ENCODE measurements at regions not wholly inside any gene's neighbourhood (a gene's known extent, or its start where the extent isn't known, plus 50 kb on each side); places are given as distances from the start of the nearest gene placed in this dataset.

DNA sequence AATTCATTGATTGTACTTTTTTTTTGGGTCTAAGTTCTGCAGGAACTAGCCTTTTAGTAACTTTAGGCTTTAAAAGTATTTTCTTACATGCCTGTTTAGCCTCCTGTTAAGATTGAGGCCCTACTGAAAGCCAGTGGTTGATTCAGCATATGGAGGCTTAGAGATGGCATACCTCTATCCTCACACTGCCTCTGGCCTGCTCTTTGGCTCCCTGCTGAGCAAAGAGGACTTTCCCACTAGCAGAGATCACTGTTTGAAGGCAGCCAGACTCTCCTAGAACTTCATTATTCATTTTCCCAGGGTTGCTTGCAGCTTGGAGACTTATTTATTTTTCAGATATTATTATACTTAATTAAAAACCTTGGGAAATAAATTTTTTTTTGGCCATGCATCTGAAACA lies 405.6 kb upstream of the MEX3C start:
- Histone ChIP-seq H3K4me3 (no peak overlapping the region), H3K27ac (no peak overlapping the region), H3K4me1 (no peaks in the 10 kb centered on the region), H3K9me3 (peaks cover 0 to 3% of the 10 kb centered on the region in 2 donors), H3K36me3 (no peaks in the 10 kb centered on the region), H3K27me3 (no peaks in the 10 kb centered on the region)
- TF ChIP-seq, protein P1, sequence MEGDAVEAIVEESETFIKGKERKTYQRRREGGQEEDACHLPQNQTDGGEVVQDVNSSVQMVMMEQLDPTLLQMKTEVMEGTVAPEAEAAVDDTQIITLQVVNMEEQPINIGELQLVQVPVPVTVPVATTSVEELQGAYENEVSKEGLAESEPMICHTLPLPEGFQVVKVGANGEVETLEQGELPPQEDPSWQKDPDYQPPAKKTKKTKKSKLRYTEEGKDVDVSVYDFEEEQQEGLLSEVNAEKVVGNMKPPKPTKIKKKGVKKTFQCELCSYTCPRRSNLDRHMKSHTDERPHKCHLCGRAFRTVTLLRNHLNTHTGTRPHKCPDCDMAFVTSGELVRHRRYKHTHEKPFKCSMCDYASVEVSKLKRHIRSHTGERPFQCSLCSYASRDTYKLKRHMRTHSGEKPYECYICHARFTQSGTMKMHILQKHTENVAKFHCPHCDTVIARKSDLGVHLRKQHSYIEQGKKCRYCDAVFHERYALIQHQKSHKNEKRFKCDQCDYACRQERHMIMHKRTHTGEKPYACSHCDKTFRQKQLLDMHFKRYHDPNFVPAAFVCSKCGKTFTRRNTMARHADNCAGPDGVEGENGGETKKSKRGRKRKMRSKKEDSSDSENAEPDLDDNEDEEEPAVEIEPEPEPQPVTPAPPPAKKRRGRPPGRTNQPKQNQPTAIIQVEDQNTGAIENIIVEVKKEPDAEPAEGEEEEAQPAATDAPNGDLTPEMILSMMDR (IDR thresholded peaks at IDR 0.05), result no peak
- ATAC-seq (no peak), DNase-seq (no peak)
- intact Hi-C loops (cut with DNase I), result no loop called here

DNA sequence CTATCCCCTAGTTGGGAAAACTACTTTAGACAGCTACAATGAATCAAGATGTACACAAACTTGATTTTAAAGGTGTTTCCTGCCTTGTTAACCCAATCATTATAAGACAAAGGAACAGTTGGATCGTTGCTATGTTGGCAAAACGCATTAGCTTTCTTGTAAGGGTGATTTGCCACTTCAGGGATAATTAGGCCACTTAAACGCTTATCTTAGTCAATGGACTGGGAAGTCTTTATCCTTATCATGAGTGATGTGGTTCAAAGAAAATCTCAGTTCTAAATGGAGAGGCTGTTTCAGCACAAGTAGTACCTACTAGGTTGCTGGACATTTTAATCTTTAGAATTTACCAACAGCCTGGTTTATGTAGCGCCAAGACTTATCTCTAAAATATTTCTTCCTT lies 406.1 kb upstream of the MEX3C start:
- no peaks in the 10 kb centered on the region for H3K4me1 ChIP-seq
- H3K27ac ChIP-seq, result no peak overlapping the region
- H3K4me3 ChIP-seq, result no peak overlapping the region
- no peaks in the 10 kb centered on the region for H3K27me3 ChIP-seq
- TF ChIP-seq, protein P1 (IDR thresholded peaks at IDR 0.05), result no peak
- intact Hi-C loops (cut with DNase I), result no loop called here
- H3K9me3 ChIP-seq, result no peaks in the 10 kb centered on the region
- no peak for DNase-seq
- H3K36me3 ChIP-seq, result no peaks in the 10 kb centered on the region
- ATAC-seq, result no peak

DNA sequence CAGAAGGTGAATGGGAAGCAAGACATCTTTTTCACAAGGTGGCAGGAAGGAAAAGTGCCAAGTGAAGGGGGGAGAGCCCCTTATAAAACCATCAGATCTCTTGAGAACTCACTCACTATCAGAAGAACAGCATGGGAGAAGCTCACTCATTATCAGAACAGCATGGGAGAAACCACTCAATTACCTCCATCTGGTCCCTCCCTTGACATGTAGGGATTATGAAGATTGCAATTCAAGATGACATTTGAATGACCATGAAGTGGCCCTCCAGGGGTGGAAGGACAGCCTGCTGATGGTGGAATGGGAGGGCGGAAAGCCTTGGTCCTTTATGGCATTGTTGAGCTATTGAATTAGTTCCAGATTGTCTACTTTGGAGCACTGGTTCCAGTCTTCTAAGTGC lies 413.0 kb upstream of the MEX3C start:
- TF ChIP-seq, protein P1 (IDR thresholded peaks at IDR 0.05), result no peak
- intact Hi-C loops (cut with DNase I), result no loop called here
- no peaks in the 10 kb centered on the region for H3K27me3 ChIP-seq
- ATAC-seq (no peak), DNase-seq (no peak)
- no peak overlapping the region for H3K4me3 ChIP-seq
- no peaks in the 10 kb centered on the region for H3K9me3 ChIP-seq
- no peaks in the 10 kb centered on the region for H3K36me3 ChIP-seq
- no peak overlapping the region for H3K27ac ChIP-seq
- H3K4me1 ChIP-seq, result no peaks in the 10 kb centered on the region

DNA sequence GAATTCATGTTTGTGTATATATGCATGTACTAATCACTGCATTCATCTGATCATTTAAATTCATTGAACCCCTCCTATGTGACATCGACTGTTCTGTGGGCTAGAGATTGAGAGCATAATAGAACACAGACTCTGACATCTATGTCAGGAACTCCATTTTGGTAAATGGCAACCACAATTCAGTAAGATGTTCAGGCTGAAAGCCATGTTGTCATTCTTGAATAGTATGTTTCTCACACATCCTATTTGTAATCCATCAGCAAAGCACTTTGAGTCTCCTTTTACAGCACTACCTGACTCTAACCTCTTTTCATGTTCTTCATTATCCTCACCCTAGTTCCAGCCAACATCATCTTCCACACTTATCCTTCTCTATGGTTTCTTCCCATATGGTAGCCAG lies 413.8 kb upstream of the MEX3C start:
- H3K27ac ChIP-seq, result no peak overlapping the region
- H3K4me3 ChIP-seq, result no peak overlapping the region
- no peaks in the 10 kb centered on the region for H3K9me3 ChIP-seq
- no peaks in the 10 kb centered on the region for H3K36me3 ChIP-seq
- TF ChIP-seq, protein P1 (IDR thresholded peaks at IDR 0.05), result no peak
- no peaks in the 10 kb centered on the region for H3K27me3 ChIP-seq
- ATAC-seq (no peak), DNase-seq (no peak)
- H3K4me1 ChIP-seq, result no peaks in the 10 kb centered on the region
- intact Hi-C loops (cut with DNase I), result no loop called here

DNA sequence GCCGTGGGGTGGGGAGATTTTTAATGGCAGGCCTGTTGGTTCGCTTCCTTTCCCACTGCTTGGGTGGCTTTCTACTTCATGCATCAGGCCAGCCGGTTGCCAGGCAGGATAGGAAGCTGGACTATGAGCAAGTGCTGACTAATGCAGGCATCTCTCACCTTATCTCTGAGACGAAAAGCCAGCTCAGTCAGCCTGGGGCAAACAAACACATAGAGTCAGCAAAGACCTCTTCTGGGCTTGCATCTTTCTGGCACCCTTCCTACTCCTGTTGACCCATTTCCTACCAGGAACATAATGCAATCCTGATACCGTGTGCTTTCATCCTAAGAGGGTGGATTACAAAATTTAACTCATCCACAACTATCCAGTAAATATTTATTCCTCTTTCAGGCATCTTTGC lies 416.6 kb upstream of the MEX3C start:
- Histone ChIP-seq H3K4me1 (no peaks in the 10 kb centered on the region), H3K36me3 (no peaks in the 10 kb centered on the region), H3K27me3 (no peaks in the 10 kb centered on the region), H3K9me3 (no peaks in the 10 kb centered on the region), H3K4me3 (no peak overlapping the region), H3K27ac (no peak overlapping the region)
- no peak for DNase-seq
- ATAC-seq, result peak; percentile 63
- TF ChIP-seq, protein P1 (IDR thresholded peaks at IDR 0.05), result no peak
- intact Hi-C loops (cut with DNase I), result no loop called here
